Calu3 (cell line): ENCODE measurements at regions not wholly inside any gene's neighbourhood (a gene's known extent, or its start where the extent isn't known, plus 50 kb on each side); places are given as distances from the start of the nearest gene placed in this dataset.
"Not testable (repeated sequence)": the region's sequence is repeated elsewhere in the genome, so short reads cannot be mapped to it uniquely, and the experiment has no call there.

Experiments used
- BruUV-seq: library from RNA; stranded (reverse); fragments of 400-500 nt; replicated peaks from 2 replicates; lab custom pipeline; 2021; lab: Mats Ljungman, UMichigan
- CTCF ChIA-PET: fragments of 300-600 bp; sonication (Branson Sonifier 250); formaldehyde crosslinking; loops from one replicate; lab custom pipeline; 2022; ENCODE audit warnings: antibody characterized with exemption; lab: Charles Lee
- DNase-seq: peaks from one replicate; pipeline ENCODE4 v3.0.0; 2022
- H3K27ac Mint-ChIP-seq: one replicate; pipeline ENCODE4 v1.8.0; 2022; ENCODE audit warnings: mixed read lengths; ENCODE audit not compliant: unreplicated experiment
- H3K27me3 Mint-ChIP-seq: one replicate; pipeline ENCODE4 v1.8.0; 2022; ENCODE audit warnings: mixed read lengths; ENCODE audit not compliant: unreplicated experiment
- H3K36me3 Mint-ChIP-seq: one replicate; pipeline ENCODE4 v1.8.0; 2022; ENCODE audit warnings: mild to moderate bottlenecking, moderate library complexity, mixed read lengths; ENCODE audit not compliant: insufficient read depth, unreplicated experiment
- H3K4me1 Mint-ChIP-seq: one replicate; pipeline ENCODE4 v1.8.0; 2022; ENCODE audit warnings: mild to moderate bottlenecking, low read depth, mixed read lengths; ENCODE audit not compliant: unreplicated experiment
- H3K4me3 Mint-ChIP-seq: one replicate; pipeline ENCODE4 v1.8.0; 2022; ENCODE audit warnings: mild to moderate bottlenecking, low read depth, moderate library complexity, mixed read lengths; ENCODE audit not compliant: unreplicated experiment
- H3K9me3 Mint-ChIP-seq: one replicate; pipeline ENCODE4 v1.8.0; 2022; ENCODE audit warnings: low read depth, mixed read lengths; ENCODE audit not compliant: unreplicated experiment
- intact Hi-C: fragments of 100-400 bp; cut with micrococcal nuclease; formaldehyde crosslinking; loops from one replicate; pipeline ENCODE4 v1.10.0; 2022; ENCODE audit not compliant: unreplicated experiment
- TF ChIP-seq, protein P1 (sequence below): fragments of 200-600 bp; IDR thresholded peaks from one replicate; pipeline ENCODE4 v1.8.0; 2022; ENCODE audit warnings: antibody characterized with exemption; ENCODE audit not compliant: unreplicated experiment

DNA sequence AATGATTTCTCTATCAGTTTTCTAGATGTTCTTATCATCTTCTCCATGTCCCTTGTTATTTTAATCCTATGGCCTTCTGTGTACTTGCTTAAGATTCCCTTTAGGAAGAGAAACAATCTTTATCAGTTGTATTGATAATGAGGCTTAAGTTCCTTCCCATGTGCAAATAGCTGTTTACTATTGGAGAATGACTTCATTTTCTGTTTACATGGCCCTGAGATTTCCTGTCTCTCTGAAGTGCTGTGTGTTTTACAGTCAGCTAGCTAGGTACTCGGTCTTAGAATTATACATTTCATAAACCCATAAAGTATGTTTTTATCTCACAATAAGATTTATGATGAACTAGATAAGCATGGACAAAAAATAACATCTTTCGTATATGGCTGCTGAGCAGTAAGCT, 67.5 kb upstream of the CCDC179 start:
- Mint-ChIP-seq H3K27ac (peak overlapping the region; percentile 26), H3K4me1 (peaks cover 13% of the 10 kb centered on the region), H3K27me3 (no peaks in the 10 kb centered on the region), H3K4me3 (no peak overlapping the region), H3K36me3 (no peaks in the 10 kb centered on the region), H3K9me3 (no peaks in the 10 kb centered on the region)
- intact Hi-C loops = no loop called here
- TF ChIP-seq, protein P1, sequence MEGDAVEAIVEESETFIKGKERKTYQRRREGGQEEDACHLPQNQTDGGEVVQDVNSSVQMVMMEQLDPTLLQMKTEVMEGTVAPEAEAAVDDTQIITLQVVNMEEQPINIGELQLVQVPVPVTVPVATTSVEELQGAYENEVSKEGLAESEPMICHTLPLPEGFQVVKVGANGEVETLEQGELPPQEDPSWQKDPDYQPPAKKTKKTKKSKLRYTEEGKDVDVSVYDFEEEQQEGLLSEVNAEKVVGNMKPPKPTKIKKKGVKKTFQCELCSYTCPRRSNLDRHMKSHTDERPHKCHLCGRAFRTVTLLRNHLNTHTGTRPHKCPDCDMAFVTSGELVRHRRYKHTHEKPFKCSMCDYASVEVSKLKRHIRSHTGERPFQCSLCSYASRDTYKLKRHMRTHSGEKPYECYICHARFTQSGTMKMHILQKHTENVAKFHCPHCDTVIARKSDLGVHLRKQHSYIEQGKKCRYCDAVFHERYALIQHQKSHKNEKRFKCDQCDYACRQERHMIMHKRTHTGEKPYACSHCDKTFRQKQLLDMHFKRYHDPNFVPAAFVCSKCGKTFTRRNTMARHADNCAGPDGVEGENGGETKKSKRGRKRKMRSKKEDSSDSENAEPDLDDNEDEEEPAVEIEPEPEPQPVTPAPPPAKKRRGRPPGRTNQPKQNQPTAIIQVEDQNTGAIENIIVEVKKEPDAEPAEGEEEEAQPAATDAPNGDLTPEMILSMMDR = no peak
- CTCF ChIA-PET = no interaction called here
- no peak for DNase-seq
- no TSS peak for BruUV-seq

DNA sequence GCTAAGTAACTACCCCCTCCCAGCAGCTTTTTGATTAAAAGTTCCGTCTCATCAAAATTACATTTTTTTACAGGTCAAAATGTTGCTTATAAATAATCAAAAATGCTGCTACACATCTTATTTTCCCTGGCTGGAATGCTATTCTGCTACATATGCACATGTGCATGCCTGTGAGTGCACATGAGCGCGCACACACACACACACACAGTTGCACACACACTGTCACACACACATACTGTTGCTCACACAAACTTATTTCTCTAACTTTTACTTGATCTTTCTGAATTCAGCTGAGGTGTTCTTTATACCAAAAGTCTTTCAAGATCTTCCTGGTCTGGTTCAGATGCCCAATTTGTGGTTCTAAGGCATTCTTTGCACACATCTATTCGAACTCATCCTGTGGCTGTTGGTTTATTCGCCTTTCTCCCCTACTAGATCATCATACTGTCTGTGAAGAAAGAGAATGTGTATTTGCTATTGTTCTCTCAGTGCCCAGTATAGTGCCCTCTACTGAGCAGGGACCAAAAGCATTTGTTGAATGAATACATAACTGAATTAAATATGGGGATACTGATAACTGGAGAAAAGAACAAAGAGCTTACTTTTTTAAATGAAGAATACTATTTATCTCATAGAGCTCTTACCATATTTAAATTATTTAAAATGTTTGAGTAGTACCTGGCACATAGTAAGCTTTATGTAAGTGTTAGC, 68.1 kb upstream of the CCDC179 start:
- TF ChIP-seq, protein P1 = no peak
- CTCF ChIA-PET = no interaction called here
- H3K36me3 Mint-ChIP-seq = no peaks in the 10 kb centered on the region
- H3K9me3 Mint-ChIP-seq = no peaks in the 10 kb centered on the region
- peaks cover 13% of the 10 kb centered on the region for H3K4me1 Mint-ChIP-seq
- intact Hi-C loops = no loop called here
- H3K4me3 Mint-ChIP-seq = no peak overlapping the region
- no peak for DNase-seq
- H3K27me3 Mint-ChIP-seq = no peaks in the 10 kb centered on the region
- H3K27ac Mint-ChIP-seq = no peak overlapping the region
- BruUV-seq = no TSS peak

DNA sequence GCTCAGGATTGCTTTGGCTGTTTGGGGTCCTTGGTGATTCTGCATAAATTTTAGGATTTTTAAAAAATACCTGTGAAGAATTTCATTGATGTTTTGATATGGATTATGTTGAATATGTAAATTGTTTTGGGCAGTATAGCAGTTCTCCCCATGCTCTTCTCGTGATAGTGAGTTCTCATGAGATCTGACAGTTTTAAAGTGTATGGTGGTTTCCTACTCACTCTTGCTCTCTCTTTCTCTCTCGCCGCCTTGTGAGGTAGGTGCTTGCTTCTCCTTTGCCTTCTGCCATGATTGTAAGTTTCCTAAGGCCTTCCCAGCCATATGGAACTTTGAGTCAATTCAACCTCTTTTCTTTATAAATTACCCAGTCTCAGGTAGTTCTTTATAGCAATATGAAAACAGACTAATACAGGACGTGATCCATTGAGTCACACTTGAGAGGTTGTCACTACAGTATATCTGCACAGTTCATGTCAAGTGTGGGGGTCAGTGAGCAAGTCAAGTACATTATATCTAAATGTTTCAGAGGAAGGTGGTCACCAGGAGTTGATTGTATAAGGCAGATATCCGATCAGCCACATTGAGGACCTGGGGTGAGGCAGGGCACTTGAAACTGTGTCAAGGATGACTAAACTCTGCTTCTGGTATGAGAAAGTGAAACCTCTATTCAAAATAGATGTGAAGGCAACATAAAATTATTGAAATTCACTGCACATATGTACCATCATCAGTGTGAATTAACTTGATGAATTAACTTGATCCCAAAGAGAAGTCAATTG, 70.7 kb upstream of the CCDC179 start:
- BruUV-seq = no TSS peak
- Mint-ChIP-seq H3K9me3 (no peaks in the 10 kb centered on the region), H3K36me3 (no peaks in the 10 kb centered on the region), H3K4me3 (no peak overlapping the region), H3K27me3 (no peaks in the 10 kb centered on the region), H3K27ac (no peak overlapping the region), H3K4me1 (peaks cover 13% of the 10 kb centered on the region)
- intact Hi-C loops = no loop called here
- no peak for DNase-seq
- TF ChIP-seq, protein P1 = no peak
- CTCF ChIA-PET = no interaction called here

DNA sequence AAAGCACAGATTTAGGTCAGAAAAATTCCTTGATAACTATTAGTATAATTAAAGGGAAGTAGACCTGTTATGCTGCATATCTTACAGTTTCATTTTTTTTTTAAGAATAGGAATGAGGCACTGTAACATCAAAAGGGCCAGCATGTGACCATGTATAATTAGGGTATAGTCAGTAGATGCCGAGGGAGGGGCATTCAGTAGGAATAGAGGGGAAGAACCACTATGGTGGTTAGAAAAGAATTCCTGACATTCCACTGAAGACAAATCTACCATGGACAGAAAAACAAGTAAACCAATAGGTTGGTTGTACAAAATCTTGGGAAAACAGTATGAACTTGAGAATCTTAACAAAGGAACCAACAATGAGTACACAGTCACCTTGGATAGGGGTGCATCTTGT, 78.4 kb upstream of the CCDC179 start:
- Mint-ChIP-seq H3K36me3 (no peaks in the 10 kb centered on the region), H3K27ac (no peak overlapping the region), H3K4me1 (no peaks in the 10 kb centered on the region), H3K4me3 (no peak overlapping the region), H3K9me3 (peaks cover 7% of the 10 kb centered on the region), H3K27me3 (no peaks in the 10 kb centered on the region)
- CTCF ChIA-PET = no interaction called here
- BruUV-seq = no TSS peak
- intact Hi-C loops = no loop called here
- DNase-seq = no peak
- TF ChIP-seq, protein P1 = no peak

DNA sequence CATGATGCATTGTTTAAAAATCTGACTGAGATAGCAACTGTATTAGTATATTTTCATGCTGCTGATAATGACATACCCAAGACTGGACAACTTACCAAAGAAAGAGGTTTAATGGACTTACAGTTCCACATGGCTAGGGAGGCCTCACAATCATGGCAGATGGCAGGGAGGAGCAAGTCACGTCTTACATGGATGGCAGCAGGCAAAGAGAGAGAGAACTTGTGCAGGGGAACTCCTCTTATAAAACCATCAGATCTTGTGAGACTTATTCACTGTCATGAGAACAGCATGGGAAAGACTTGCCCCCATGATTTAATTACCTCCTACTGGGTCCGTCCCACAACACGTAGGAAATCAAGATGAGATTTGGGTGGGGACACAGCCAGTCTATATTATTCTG, 81.3 kb upstream of the CCDC179 start:
- H3K4me1 Mint-ChIP-seq, H3K9me3 Mint-ChIP-seq, intact Hi-C loops, H3K4me3 Mint-ChIP-seq, H3K27me3 Mint-ChIP-seq, H3K36me3 Mint-ChIP-seq, DNase-seq, BruUV-seq, CTCF ChIA-PET, H3K27ac Mint-ChIP-seq: not testable (repeated sequence)
